HG03045 (cell line): ENCODE measurements at regions not wholly inside any gene's neighbourhood (a gene's known extent, or its start where the extent isn't known, plus 50 kb on each side); places are given as distances from the start of the nearest gene placed in this dataset.

Source experiments
- ATAC-seq: cut with Tn5 transposase; IDR thresholded peaks from one replicate; pipeline ENCODE4 v1.9.1; 2021; ENCODE audit warnings: mild to moderate bottlenecking, moderate library complexity; ENCODE audit not compliant: unreplicated experiment

DNA sequence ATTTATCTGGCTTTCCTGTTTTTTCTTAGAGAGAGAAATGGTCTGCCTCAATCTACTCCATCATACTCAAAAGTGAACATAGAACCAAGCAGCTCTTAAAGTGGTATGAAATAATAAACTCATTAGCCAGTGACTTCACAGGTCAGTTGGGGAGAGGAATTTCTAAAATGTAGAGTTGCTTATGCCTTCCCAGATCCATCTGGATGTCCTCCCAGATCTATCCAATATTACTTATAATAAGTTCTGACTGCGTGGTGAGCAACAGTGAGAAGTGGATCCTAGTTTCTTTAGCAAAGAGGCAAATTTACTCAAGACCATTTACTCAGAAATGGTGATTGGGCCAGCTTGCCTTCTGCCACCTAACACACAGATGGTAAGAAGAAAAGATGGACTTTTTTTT, 748.0 kb downstream of the PCDH18 start:
- ATAC-seq: no peak

DNA sequence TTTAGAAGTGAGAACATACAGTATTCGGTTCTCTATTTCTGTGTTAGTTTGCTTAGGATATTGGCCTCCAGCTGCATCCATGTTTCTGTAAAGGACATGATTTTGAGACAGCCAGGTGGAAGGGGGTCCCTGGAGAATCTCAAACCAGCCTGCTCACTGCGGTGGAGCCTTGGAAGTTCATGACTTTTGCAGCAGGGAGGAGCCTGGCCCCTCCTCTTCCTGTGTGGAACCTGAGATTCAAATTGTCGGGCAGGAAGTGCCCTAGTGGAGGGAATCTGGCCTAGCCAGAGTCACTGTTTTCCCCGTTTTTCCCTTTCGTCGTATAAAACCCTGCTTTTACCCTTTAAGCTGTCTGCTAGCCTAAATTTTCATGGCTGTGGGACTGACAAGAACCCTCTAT, 762.6 kb downstream of the PCDH18 start:
- no peak for ATAC-seq

GRCh38 chr4:136768925-136769275, 763.4 kb downstream of the PCDH18 start:
- ATAC-seq: no peak

DNA sequence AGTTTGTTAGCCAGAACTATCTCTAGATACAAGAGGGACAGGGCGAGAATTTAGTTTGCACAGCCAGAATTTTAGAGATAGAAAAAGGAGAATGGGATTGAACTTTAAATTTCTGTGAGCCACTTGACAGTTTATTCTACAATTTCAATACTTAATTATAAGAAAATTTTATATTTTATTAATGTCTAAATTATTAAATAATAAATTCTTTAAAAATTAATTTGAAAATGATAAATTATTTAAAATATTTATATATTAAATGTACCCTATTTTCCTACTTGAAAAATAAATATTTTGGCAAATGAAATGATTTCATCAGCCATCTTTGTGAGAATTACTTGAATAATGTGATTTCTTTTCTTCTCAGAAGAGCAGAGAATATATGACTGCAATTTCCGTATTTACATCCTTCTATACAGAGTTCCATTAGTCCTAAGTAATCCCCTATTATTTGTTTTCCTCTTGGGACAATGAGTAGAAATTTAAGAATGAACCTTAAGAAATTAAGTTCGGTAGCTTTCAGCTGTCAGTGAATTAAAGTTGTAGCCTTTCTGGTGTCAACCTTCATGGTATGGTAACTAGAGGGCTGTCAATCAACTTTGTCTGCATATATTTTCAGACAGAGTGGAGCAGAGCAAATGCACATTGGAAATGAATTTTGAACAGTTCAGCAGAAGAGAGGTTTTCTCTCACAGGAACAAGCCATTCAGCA, 763.9 kb downstream of the PCDH18 start:
- ATAC-seq: no peak

DNA sequence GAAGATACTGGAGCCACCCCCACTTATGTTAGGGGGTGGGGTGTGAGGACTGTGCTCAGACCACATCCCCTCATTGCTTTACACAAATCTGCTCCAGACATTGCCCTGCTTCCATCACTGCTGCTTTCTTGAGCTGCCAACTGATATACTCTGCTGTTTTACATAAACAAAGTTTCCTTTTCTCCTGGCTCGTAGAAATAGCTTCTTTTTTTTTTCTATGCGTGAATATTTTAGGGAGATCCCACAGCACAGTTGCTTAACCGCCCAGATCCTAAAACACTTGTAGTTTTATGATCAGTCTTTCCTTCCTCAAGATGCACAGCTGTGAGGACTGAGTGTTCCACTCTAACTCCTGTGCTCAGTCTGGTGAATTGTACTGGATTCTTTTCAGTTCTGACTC, 768.4 kb downstream of the PCDH18 start:
- no peak for ATAC-seq

GRCh38 chr4:136755531-136755916, 776.8 kb downstream of the PCDH18 start:
- ATAC-seq: no peak

GRCh38 chr4:136754810-136755530, 777.3 kb downstream of the PCDH18 start:
- ATAC-seq: no peak

DNA sequence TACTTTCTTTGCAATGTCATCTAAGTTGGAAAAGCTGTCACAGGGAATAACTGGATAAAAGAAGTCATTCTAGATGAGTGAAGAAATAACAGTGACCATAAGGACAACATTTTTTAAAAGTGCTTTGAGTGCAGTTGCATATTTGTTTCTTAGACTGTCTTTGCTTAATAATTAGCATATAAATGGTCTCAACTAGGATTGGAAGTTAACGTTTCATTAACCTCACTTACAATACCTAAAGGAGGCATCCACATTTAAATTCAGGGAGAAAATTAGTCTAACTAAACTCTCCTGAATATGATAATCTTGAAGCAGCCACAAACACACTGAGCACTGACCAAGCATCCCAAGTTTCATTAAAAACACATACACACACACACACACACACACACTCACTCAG, 780.7 kb downstream of the PCDH18 start:
- ATAC-seq: no peak

- ATAC-seq: no peak
Measured at GRCh38 chr4:136750897-136751296, 781.4 kb downstream of the PCDH18 start.

GRCh38 chr4:136749989-136750388, 782.3 kb downstream of the PCDH18 start:
- ATAC-seq: no peak

GRCh38 chr4:136748773-136749172, 783.5 kb downstream of the PCDH18 start:
- ATAC-seq: no peak

DNA sequence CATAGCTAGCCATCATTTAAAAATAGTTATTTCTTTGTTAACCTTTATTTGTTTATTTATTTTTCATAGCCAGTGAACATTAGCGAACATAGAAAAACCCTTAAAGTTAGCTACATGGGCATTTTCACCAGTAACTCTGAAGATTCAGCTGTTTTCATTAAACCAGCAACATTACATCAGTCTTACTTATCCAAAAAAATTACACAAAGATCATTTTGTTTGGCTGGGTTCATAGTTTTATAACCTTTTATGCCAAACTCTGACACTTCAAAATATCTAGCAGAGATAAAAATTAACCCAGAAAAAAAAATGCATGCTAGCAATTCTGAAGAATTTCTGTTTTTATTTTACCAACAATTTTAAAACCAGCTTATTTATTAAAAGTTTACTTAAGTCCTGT, 784.1 kb downstream of the PCDH18 start:
- no peak for ATAC-seq

DNA sequence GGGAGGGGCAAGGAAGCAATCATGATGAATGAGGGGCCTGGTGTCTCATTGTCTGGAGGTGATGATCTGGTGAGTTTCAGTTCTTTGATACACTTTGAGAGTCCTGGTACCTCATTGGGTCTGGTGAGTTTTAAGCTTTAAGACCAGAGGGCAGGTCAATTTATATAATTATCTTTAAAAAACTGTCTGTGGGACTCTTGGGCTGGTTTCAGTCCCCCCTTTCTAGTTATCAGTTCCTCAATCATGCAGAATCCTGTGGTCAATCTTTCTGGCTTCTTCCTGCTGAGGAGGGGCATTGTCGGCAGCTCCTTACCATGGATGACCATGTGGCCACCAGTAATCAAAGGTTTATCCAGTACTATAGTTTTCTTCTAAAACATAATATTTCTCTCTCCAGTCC, 789.1 kb downstream of the PCDH18 start:
- ATAC-seq: no peak

GRCh38 chr4:136742333-136742732, 790.0 kb downstream of the PCDH18 start:
- no peak for ATAC-seq

DNA sequence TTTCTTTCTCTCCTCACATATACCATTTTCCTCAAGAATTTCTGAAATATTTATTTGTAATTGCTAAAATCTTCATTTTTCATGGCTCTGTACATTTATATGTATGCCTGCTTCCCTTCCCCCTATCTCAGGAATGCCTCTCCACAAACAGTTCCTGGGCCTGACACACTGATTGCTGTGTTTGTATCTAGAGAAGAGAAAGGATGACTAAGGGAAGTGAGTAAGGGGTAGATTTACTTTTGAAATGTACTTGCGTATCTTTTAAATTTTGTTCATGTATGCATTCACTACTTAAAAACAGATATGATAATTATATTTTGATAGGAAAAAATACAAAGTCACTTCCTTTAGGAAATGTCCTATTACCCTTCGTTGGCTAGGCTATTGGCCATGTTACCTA, 790.8 kb downstream of the PCDH18 start:
- no peak for ATAC-seq

DNA sequence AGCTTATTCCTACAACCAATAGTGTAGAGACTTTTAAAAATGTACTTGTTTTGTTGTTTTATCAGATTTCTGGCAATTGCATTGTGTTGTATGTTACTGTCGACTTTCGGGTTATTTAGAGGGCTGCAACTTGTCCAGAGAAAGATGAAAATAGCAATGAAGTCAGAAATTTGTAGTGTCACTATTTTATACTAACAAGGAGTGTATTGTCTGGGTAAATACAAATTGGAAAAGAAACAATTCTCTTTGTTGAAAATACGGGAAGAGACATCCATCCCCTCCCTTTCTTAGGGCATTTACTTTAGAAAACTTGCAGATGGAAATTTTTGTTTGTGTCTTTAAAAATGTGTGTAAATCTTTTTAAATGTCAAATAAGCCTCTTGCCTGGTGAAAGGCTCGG, 792.0 kb downstream of the PCDH18 start:
- ATAC-seq: no peak

DNA sequence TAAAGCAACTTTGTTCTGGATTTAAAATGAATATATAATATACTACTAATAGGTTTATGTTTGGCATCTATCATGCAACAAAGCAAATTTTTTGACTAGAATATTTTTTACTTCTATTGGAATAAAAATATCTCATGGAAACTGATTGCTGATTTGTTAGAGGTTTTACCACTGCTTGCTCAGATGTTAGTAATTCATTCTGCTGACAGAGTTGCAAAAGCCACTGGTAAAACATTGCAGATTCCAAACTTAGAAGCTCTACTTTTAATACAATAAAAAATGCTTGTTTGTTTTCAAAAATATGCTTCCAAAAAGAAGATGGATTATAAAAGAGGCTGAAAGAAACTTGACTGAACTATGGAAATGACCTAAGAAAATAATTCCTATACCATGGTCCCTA, 795.2 kb downstream of the PCDH18 start:
- no peak for ATAC-seq

- no peak for ATAC-seq
Measured at GRCh38 chr4:136731025-136731424, 801.3 kb downstream of the PCDH18 start.

GRCh38 chr4:136725286-136726081, 806.8 kb downstream of the PCDH18 start:
- no peak for ATAC-seq

DNA sequence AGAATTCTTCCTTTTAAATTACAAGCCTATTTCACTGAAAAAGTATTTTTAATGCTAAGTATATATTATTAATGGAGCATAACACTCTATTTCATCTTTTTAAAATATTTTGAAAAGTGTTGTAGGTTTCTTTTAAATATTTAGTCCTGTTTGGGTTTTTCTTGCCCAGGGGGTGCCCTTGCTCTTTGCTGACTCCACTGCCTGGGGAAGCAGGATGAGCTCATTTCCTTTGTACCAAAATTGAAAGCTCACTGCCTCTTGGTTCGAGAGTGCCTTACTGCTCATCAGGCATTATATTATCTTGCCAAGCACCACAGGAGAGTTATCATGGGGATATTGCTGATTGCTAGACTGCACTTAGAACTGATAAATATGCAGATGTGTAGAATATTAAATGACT, 819.2 kb downstream of the PCDH18 start:
- ATAC-seq: no peak

- no peak for ATAC-seq
Measured at GRCh38 chr4:136709897-136710296, 822.4 kb downstream of the PCDH18 start.

DNA sequence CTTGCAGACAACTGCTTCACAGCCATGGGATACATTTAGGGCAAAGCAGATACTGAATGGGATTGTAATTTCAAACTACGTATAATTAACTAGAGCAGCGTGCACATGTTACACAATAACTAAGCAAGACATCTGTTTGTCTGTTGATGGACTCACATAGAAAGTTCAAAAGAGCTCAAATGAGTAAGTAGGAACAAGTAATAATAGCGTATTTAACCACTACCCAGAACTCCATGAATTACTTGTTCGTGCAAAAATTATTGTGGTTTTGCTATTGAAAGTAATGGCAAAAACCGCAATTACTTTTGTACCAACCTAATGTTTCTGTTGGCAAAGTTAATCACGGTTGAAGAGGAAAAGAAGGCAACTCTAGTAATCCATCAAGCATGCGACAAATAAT, 825.4 kb downstream of the PCDH18 start:
- no peak for ATAC-seq
